ENCODE measurements at regions not wholly inside any gene's neighbourhood (a gene's known extent, or its start where the extent isn't known, plus 50 kb on each side); places are given as distances from the start of the nearest gene placed in this dataset.

DNA sequence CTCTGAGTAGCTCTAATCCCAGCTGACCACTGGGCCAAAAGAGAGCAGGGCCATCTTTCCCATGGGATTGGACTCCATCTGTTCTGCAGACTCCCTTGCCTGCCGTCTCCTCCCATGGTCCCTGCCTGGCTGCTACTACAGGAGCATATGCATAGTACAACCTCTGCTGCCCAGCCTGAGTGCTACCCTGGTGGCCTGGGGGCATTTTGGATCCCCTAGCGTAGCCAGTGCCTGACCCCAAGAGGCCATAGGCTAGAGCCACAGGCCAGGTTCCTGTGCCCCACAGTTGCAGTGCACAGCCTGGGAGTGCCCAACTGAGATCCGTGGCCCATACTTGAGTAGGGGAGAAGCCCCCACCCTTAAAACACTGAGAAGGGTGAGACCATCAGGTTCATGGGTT, 280.3 kb downstream of the CCDC85A start:
- ChIA-PET POLR2A (ENCODE audit: unreplicated experiment) (no interaction called here), CTCF (no interaction called here)
- Histone ChIP-seq H3K27me3 (ENCODE audit: insufficient read depth, low read depth) (no peaks in the 10 kb centered on the region), H4K20me1 (ENCODE audit: insufficient read depth) (no peaks in the 10 kb centered on the region), H3K79me2 (ENCODE audit: low read depth) (no peaks in the 10 kb centered on the region), H3K4me3 (no peak overlapping the region), H2AFZ (no peak overlapping the region), H3K9me2 (ENCODE audit: insufficient read depth) (0 out of 2 replicates have a peak, but pooled peaks cover 3% of the 10 kb centered on the region), H3F3A (ENCODE audit: insufficient read depth, low read depth) (no peaks in the 10 kb centered on the region), H3K27ac (no peak overlapping the region), H3K9me3 (ENCODE audit: insufficient read depth, low read depth) (no peaks in the 10 kb centered on the region), H3K36me3 (ENCODE audit: low read depth) (no peaks in the 10 kb centered on the region), H3K4me2 (no peak overlapping the region), H3K4me1 (replicated peaks; ENCODE audit: insufficient read depth) (no peaks in the 10 kb centered on the region)
- TF ChIP-seq, protein P1, sequence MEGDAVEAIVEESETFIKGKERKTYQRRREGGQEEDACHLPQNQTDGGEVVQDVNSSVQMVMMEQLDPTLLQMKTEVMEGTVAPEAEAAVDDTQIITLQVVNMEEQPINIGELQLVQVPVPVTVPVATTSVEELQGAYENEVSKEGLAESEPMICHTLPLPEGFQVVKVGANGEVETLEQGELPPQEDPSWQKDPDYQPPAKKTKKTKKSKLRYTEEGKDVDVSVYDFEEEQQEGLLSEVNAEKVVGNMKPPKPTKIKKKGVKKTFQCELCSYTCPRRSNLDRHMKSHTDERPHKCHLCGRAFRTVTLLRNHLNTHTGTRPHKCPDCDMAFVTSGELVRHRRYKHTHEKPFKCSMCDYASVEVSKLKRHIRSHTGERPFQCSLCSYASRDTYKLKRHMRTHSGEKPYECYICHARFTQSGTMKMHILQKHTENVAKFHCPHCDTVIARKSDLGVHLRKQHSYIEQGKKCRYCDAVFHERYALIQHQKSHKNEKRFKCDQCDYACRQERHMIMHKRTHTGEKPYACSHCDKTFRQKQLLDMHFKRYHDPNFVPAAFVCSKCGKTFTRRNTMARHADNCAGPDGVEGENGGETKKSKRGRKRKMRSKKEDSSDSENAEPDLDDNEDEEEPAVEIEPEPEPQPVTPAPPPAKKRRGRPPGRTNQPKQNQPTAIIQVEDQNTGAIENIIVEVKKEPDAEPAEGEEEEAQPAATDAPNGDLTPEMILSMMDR (conservative IDR thresholded peaks at IDR 0.05): no peak
- TF ChIP-seq EZH2 (IDR thresholded peaks at IDR 0.05; ENCODE audit: low read depth): no peak
- intact Hi-C loops (cut with micrococcal nuclease; ENCODE audit: unreplicated experiment): no loop called here
- DNase-seq: no peak
- no TSS peak for BruUV-seq (replicated peaks)

DNA sequence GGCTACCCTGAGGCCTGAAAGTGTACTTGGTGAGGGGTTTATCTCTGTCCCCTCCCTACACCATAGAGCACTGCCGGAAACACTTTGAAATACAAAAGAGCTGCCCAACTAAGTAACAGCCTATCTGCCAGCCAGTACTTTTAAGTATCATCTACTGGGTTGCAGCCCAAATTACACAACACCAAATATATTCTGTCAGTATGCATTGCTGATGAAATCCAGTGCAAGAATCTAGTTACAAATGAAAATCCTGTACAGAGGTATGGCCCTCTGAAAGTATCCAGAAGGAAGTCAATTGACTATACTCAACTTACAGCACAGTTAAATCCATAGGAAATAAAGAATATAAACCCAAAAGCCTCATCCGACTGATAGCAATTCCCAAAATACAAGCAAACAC, 280.8 kb downstream of the CCDC85A start:
- H3K27me3 ChIP-seq (ENCODE audit: insufficient read depth, low read depth): no peaks in the 10 kb centered on the region
- no peaks in the 10 kb centered on the region for H3K36me3 ChIP-seq (ENCODE audit: low read depth)
- H3K27ac ChIP-seq: no peak overlapping the region
- no TSS peak for BruUV-seq (replicated peaks)
- no peak overlapping the region for H2AFZ ChIP-seq
- no peaks in the 10 kb centered on the region for H3K79me2 ChIP-seq (ENCODE audit: low read depth)
- H3K4me1 ChIP-seq (replicated peaks; ENCODE audit: insufficient read depth): no peaks in the 10 kb centered on the region
- ChIA-PET CTCF (no interaction called here), POLR2A (ENCODE audit: unreplicated experiment) (no interaction called here)
- H3F3A ChIP-seq (ENCODE audit: insufficient read depth, low read depth): no peaks in the 10 kb centered on the region
- no peak overlapping the region for H3K4me3 ChIP-seq
- 0 out of 2 replicates have a peak, but pooled peaks cover 3% of the 10 kb centered on the region for H3K9me2 ChIP-seq (ENCODE audit: insufficient read depth)
- intact Hi-C loops (cut with micrococcal nuclease; ENCODE audit: unreplicated experiment): no loop called here
- H4K20me1 ChIP-seq (ENCODE audit: insufficient read depth): no peaks in the 10 kb centered on the region
- H3K9me3 ChIP-seq (ENCODE audit: insufficient read depth, low read depth): no peaks in the 10 kb centered on the region
- H3K4me2 ChIP-seq: no peak overlapping the region
- DNase-seq: no peak
- TF ChIP-seq, protein P1 (conservative IDR thresholded peaks at IDR 0.05): no peak
- no peak for TF ChIP-seq EZH2 (IDR thresholded peaks at IDR 0.05; ENCODE audit: low read depth)

DNA sequence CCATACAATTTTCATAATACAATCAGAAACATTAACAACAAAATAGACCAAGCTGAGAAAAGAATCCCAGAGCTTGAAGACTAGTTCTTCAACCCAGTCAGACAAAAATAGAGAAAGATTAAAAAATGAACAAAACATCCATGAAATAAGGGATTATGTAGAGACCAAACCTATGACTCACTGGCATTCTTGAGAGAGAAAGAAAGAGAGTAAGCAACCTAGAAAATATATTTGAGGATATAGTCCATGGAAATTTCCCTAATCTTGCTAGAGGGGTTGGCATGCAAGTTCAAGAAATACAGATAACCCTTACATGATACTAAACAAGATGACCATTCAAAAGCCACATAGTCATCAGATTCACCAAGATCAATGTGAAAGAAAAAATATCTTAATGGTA, 281.7 kb downstream of the CCDC85A start:
- H3K9me2 ChIP-seq (ENCODE audit: insufficient read depth): 0 out of 2 replicates have a peak, but pooled peaks cover 3% of the 10 kb centered on the region
- no peaks in the 10 kb centered on the region for H3K4me1 ChIP-seq (replicated peaks; ENCODE audit: insufficient read depth)
- no peak overlapping the region for H2AFZ ChIP-seq
- no TSS peak for BruUV-seq (replicated peaks)
- no peak overlapping the region for H3K27ac ChIP-seq
- H4K20me1 ChIP-seq (ENCODE audit: insufficient read depth): no peaks in the 10 kb centered on the region
- TF ChIP-seq EZH2 (IDR thresholded peaks at IDR 0.05; ENCODE audit: low read depth): no peak
- TF ChIP-seq, protein P1 (conservative IDR thresholded peaks at IDR 0.05): no peak
- intact Hi-C loops (cut with micrococcal nuclease; ENCODE audit: unreplicated experiment): no loop called here
- H3F3A ChIP-seq (ENCODE audit: insufficient read depth, low read depth): no peaks in the 10 kb centered on the region
- ChIA-PET CTCF (no interaction called here), POLR2A (ENCODE audit: unreplicated experiment) (no interaction called here)
- H3K4me3 ChIP-seq: no peak overlapping the region
- H3K79me2 ChIP-seq (ENCODE audit: low read depth): no peaks in the 10 kb centered on the region
- no peak for DNase-seq
- H3K9me3 ChIP-seq (ENCODE audit: insufficient read depth, low read depth): no peaks in the 10 kb centered on the region
- no peaks in the 10 kb centered on the region for H3K27me3 ChIP-seq (ENCODE audit: insufficient read depth, low read depth)
- H3K36me3 ChIP-seq (ENCODE audit: low read depth): no peaks in the 10 kb centered on the region
- H3K4me2 ChIP-seq: no peak overlapping the region

Measured in PC-9 (cell line).